ENCODE measurements at regions not wholly inside any gene's neighbourhood (a gene's known extent, or its start where the extent isn't known, plus 50 kb on each side); places are given as distances from the start of the nearest gene placed in this dataset.

DNA sequence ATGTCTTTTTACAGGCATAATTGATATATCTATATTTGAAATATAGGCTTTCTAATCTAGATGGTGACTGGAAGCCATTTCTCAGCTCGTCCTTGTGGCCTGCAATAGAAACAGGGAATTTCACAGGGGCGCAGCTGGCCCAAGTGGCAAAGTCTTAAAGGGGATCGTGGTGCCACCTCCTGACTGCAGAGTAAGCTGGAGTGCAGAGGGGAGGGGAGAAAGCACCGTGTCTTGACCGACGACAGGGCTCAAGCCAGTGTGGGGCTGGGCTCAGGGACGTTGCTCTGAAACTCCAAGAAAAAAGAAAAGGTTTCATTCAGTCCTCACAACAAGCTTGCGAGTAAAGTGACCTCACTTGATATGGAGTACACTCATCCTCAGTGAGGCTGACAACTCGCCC is 255.1 kb downstream of the DCDC2C start:
- TF ChIP-seq, protein P1, sequence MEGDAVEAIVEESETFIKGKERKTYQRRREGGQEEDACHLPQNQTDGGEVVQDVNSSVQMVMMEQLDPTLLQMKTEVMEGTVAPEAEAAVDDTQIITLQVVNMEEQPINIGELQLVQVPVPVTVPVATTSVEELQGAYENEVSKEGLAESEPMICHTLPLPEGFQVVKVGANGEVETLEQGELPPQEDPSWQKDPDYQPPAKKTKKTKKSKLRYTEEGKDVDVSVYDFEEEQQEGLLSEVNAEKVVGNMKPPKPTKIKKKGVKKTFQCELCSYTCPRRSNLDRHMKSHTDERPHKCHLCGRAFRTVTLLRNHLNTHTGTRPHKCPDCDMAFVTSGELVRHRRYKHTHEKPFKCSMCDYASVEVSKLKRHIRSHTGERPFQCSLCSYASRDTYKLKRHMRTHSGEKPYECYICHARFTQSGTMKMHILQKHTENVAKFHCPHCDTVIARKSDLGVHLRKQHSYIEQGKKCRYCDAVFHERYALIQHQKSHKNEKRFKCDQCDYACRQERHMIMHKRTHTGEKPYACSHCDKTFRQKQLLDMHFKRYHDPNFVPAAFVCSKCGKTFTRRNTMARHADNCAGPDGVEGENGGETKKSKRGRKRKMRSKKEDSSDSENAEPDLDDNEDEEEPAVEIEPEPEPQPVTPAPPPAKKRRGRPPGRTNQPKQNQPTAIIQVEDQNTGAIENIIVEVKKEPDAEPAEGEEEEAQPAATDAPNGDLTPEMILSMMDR (IDR thresholded peaks at IDR 0.05; ENCODE audit: insufficient read depth, low read length, poor library complexity, severe bottlenecking): no peak
- TF ChIP-seq EZH2phosphoT487 (conservative IDR thresholded peaks at IDR 0.05; ENCODE audit: low read length): no peak
